ENCODE measurements at regions not wholly inside any gene's neighbourhood (a gene's known extent, or its start where the extent isn't known, plus 50 kb on each side); places are given as distances from the start of the nearest gene placed in this dataset.

DNA sequence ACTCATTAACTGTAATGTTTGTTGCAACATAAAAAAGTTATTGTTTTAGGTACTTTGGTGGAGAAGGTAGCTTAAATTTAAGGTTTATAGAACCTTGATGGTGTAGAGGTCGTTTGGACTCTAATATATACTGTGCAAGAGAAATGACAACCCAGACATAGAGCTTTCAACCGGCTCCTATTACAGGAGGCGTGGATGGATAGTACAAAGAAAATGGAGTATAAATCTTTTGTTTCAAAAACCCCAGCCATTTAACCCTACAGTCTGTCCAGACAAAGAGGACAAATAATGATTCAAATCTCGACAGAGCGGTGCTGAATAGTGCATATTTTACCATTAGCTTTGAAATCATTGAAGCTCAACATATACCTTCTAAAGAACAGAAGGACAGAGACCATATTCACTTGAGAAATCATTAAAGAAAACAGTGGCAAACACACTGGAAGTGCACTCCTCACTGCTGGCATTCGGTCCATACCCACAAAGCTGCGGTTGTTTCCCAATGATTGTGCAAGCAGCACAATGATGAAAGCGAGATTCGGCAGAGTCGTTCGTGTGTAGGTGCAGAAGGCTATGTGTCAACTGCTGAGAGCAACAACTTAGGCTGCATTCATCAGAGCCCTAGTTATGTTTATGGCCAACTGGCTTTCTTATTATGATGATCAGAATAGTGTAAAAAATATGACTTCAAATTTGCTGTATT is 688.6 kb downstream of the NOVA1 start:
- TF ChIP-seq, protein P1, sequence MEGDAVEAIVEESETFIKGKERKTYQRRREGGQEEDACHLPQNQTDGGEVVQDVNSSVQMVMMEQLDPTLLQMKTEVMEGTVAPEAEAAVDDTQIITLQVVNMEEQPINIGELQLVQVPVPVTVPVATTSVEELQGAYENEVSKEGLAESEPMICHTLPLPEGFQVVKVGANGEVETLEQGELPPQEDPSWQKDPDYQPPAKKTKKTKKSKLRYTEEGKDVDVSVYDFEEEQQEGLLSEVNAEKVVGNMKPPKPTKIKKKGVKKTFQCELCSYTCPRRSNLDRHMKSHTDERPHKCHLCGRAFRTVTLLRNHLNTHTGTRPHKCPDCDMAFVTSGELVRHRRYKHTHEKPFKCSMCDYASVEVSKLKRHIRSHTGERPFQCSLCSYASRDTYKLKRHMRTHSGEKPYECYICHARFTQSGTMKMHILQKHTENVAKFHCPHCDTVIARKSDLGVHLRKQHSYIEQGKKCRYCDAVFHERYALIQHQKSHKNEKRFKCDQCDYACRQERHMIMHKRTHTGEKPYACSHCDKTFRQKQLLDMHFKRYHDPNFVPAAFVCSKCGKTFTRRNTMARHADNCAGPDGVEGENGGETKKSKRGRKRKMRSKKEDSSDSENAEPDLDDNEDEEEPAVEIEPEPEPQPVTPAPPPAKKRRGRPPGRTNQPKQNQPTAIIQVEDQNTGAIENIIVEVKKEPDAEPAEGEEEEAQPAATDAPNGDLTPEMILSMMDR (IDR thresholded peaks at IDR 0.05): no peak
- no peak for TF ChIP-seq POLR2A (IDR thresholded peaks at IDR 0.05)
